Fibroblast of mammary gland (primary cell): ENCODE measurements at regions not wholly inside any gene's neighbourhood (a gene's known extent, or its start where the extent isn't known, plus 50 kb on each side); places are given as distances from the start of the nearest gene placed in this dataset.

Source experiments
- DNase-seq: peaks from one replicate; pipeline ENCODE4 v3.0.0-alpha.2; 2010; ENCODE audit warnings: low read depth
- H3K4me3 ChIP-seq: 2 replicates; pipeline ENCODE4 v1.5.1; 2011; ENCODE audit warnings: low read depth, mild to moderate bottlenecking, low read length, moderate library complexity; ENCODE audit not compliant: control insufficient read depth
- CTCF ChIP-seq: conservative IDR thresholded peaks from 2 replicates; pipeline ENCODE4 v1.5.1; 2011; ENCODE audit warnings: low read depth, low read length, inconsistent platforms; ENCODE audit not compliant: control insufficient read depth, insufficient read depth

- TF ChIP-seq CTCF = no peak
- no peak for DNase-seq
- H3K4me3 ChIP-seq = no peak overlapping the region
Observed at GRCh38 chr3:78495301-78495700, 1272.5 kb downstream of the ROBO1 start.

- no peak for TF ChIP-seq CTCF
- DNase-seq = no peak
- H3K4me3 ChIP-seq = no peak overlapping the region
Observed at GRCh38 chr3:78496501-78496900, 1271.3 kb downstream of the ROBO1 start.

GRCh38 chr3:78497021-78497420, 1270.8 kb downstream of the ROBO1 start:
- H3K4me3 ChIP-seq = no peak overlapping the region
- TF ChIP-seq CTCF = no peak
- no peak for DNase-seq

GRCh38 chr3:78497767-78498166, 1270.0 kb downstream of the ROBO1 start:
- DNase-seq = no peak
- no peak overlapping the region for H3K4me3 ChIP-seq
- TF ChIP-seq CTCF = no peak

- H3K4me3 ChIP-seq = no peak overlapping the region
- no peak for TF ChIP-seq CTCF
- DNase-seq = no peak
Observed at GRCh38 chr3:78506061-78506460, 1261.7 kb downstream of the ROBO1 start.

- no peak for DNase-seq
- no peak overlapping the region for H3K4me3 ChIP-seq
- no peak for TF ChIP-seq CTCF
Observed at GRCh38 chr3:78506581-78507195, 1261.1 kb downstream of the ROBO1 start.
